ENCODE measurements at regions not wholly inside any gene's neighbourhood (a gene's known extent, or its start where the extent isn't known, plus 50 kb on each side); places are given as distances from the start of the nearest gene placed in this dataset.

DNA sequence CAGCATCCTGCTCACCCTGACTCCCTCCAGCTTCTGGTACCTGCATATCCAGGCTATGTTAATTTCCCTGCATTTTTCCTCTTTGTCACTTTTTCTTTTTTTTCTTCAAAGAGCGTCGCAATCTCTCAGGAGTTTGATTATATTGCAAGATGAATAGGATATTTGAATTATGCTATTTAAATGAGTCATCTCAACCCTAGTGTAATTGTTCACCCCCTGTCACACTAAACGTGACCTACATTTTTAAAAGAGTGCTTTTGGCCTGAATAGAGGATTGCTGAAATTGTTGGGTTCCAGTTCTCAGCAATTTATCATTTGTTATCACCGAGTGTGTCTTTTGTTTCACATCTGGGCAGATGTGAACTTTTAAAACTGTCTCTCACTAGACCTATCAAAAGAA lies 294.7 kb downstream of the SOX2 start:
- no peaks in the 10 kb centered on the region for H3K9me3 ChIP-seq (replicated peaks; ENCODE audit: control insufficient read depth, insufficient read depth, low read length)
- no peaks in the 10 kb centered on the region for H3K4me1 ChIP-seq (ENCODE audit: control insufficient read depth, extremely low read depth, insufficient read depth, low read length)
- dilution Hi-C loops (cut with MboI; ENCODE audit: extremely low pct_ligation_motif_present, low sequenced_read_pairs) = no loop called here
- no TSS peak for BruUV-seq (replicated peaks)
- H3K27me3 ChIP-seq (ENCODE audit: control insufficient read depth in 2 of 2, insufficient read depth in 2 of 2, low read length in 2 of 2) = no peaks in the 10 kb centered on the region
- no peak for TF ChIP-seq POLR2A (IDR thresholded peaks at IDR 0.05; ENCODE audit: low read depth, low read length)
- ChIA-PET CTCF (no interaction called here), POLR2A (no interaction called here)
- H3K4me3 ChIP-seq (replicated peaks in 1 of 3; ENCODE audit: insufficient read depth in 1 of 3, low read depth in 1 of 3, low read length in 3 of 3) = no peak overlapping the region
- no peak overlapping the region for H2AFZ ChIP-seq (ENCODE audit: low read depth, low read length)
- no peaks in the 10 kb centered on the region for H3K36me3 ChIP-seq (ENCODE audit: control insufficient read depth in 2 of 2, extremely low read depth in 1 of 2, insufficient read depth in 2 of 2, low read length in 2 of 2)
- H3K27ac ChIP-seq (ENCODE audit: insufficient read depth, low read depth, low read length) = no peak overlapping the region
- DNase-seq (ENCODE audit: low read depth, low spot score) (no peak), FAIRE-seq (no peak)
- H3K4me2 ChIP-seq (ENCODE audit: insufficient read depth, low read length) = no peak overlapping the region
- intact Hi-C loops (cut with micrococcal nuclease) = no loop called here
- H3K79me2 ChIP-seq (ENCODE audit: control insufficient read depth, insufficient read depth, low read length) = no peaks in the 10 kb centered on the region
- no peaks in the 10 kb centered on the region for H3K9me1 ChIP-seq (replicated peaks; ENCODE audit: control insufficient read depth, extremely low read depth, insufficient read depth, low read length)
- no peaks in the 10 kb centered on the region for H4K20me1 ChIP-seq (replicated peaks; ENCODE audit: control insufficient read depth, extremely low read depth, insufficient read depth, low read length)
- no peak overlapping the region for H3K9ac ChIP-seq (replicated peaks; ENCODE audit: extremely low read depth, insufficient read depth, low read length)

DNA sequence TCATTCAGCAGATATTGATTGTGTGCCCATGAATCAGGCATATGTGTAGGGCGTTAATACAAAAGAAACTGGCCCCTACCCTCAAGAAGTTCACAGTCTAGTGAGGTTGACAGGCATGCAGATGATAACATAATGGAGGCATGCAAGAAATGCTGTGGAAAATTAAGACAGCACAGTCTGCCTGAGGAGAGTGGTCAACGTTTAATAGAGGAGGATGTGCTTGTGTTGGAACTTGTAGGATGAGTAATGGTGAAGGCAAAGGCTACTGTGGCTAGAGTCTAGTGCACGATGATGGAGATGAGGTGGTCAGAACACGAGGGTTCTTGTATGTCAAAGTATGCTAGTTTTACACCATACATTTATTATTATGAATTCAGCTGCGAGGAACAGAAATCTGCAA lies 295.7 kb downstream of the SOX2 start:
- Histone ChIP-seq H2AFZ (ENCODE audit: low read depth, low read length) (no peak overlapping the region), H3K4me1 (ENCODE audit: control insufficient read depth, extremely low read depth, insufficient read depth, low read length) (no peaks in the 10 kb centered on the region), H3K27me3 (ENCODE audit: control insufficient read depth in 2 of 2, insufficient read depth in 2 of 2, low read length in 2 of 2) (no peaks in the 10 kb centered on the region), H3K27ac (ENCODE audit: insufficient read depth, low read depth, low read length) (no peak overlapping the region), H3K9me1 (replicated peaks; ENCODE audit: control insufficient read depth, extremely low read depth, insufficient read depth, low read length) (no peaks in the 10 kb centered on the region), H3K9ac (replicated peaks; ENCODE audit: extremely low read depth, insufficient read depth, low read length) (no peak overlapping the region), H3K4me2 (ENCODE audit: insufficient read depth, low read length) (no peak overlapping the region), H3K36me3 (ENCODE audit: control insufficient read depth in 2 of 2, extremely low read depth in 1 of 2, insufficient read depth in 2 of 2, low read length in 2 of 2) (no peaks in the 10 kb centered on the region), H3K9me3 (replicated peaks; ENCODE audit: control insufficient read depth, insufficient read depth, low read length) (no peaks in the 10 kb centered on the region), H4K20me1 (replicated peaks; ENCODE audit: control insufficient read depth, extremely low read depth, insufficient read depth, low read length) (no peaks in the 10 kb centered on the region), H3K79me2 (ENCODE audit: control insufficient read depth, insufficient read depth, low read length) (no peaks in the 10 kb centered on the region), H3K4me3 (replicated peaks in 1 of 3; ENCODE audit: insufficient read depth in 1 of 3, low read depth in 1 of 3, low read length in 3 of 3) (no peak overlapping the region)
- DNase-seq (ENCODE audit: low read depth, low spot score) = no peak
- no peak for FAIRE-seq
- CTCF ChIA-PET = interaction anchor here (0.6 kb wide), 1 partner anchor 617 kb away, joined by 6 read pairs; no protein-coding TSS in a partner anchor
- TF ChIP-seq GATA2 (IDR thresholded peaks at IDR 0.05; ENCODE audit: insufficient read depth, insufficient read length, low read depth, low read length) (no peak), POLR2AphosphoS5 (IDR thresholded peaks at IDR 0.05; ENCODE audit: insufficient read depth, low read depth, low read length) (no peak), POLR2A (IDR thresholded peaks at IDR 0.05; ENCODE audit: low read depth, low read length) (no peak)
- TF ChIP-seq, protein P1, sequence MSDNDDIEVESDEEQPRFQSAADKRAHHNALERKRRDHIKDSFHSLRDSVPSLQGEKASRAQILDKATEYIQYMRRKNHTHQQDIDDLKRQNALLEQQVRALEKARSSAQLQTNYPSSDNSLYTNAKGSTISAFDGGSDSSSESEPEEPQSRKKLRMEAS (IDR thresholded peaks at IDR 0.05; ENCODE audit: insufficient read depth, insufficient read length) = no peak
- dilution Hi-C loops (cut with MboI; ENCODE audit: extremely low pct_ligation_motif_present, low sequenced_read_pairs) (no loop called here), intact Hi-C loops (cut with micrococcal nuclease) (no loop called here)
- POLR2A ChIA-PET = no interaction called here
- no TSS peak for BruUV-seq (replicated peaks)
